A549 (cell line): ENCODE measurements at regions not wholly inside any gene's neighbourhood (a gene's known extent, or its start where the extent isn't known, plus 50 kb on each side); places are given as distances from the start of the nearest gene placed in this dataset.

ENCODE experiments used
- CEBPB ChIP-seq, 2 experiments: fragments of >200 bp in 1 of 2; sonication (Bioruptor Twin) in 1 of 2; formaldehyde crosslinking in 1 of 2; IDR thresholded peaks; 2 replicates each; pipeline ENCODE4 v1.6.1; 2012 to 2016
- EP300 ChIP-seq, 2 experiments: fragments of >200 bp; sonication (Bioruptor Twin); formaldehyde crosslinking; IDR thresholded peaks; 2 replicates in 1 of 2; 3 replicates in 1 of 2; pipeline ENCODE4 v1.6.1; 2016 to 2017
- NFE2L2 ChIP-seq: fragments of 150-350 bp; conservative IDR thresholded peaks from 2 replicates; pipeline ENCODE4 v1.6.1; 2014; ENCODE audit warnings: low read length
- NPAS2 ChIP-seq: fragments of 250-450 bp; sonication (Bioruptor Pico); IDR thresholded peaks from 2 replicates; pipeline ENCODE4 v1.8.0; 2022; ENCODE audit warnings: mild to moderate bottlenecking, moderate library complexity, borderline replicate concordance
- POLR2A ChIP-seq: IDR thresholded peaks from 2 replicates; pipeline ENCODE4 v1.6.1; 2012; ENCODE audit warnings: mild to moderate bottlenecking, low read length
- POLR2AphosphoS2 ChIP-seq: conservative IDR thresholded peaks from 2 replicates; pipeline ENCODE4 v1.6.1; 2012; ENCODE audit warnings: low read length, improper control_type of control experiment, inconsistent platforms
- RAD21 ChIP-seq, 2 experiments: fragments of >200 bp in 1 of 2; sonication (Bioruptor Twin) in 1 of 2; formaldehyde crosslinking in 1 of 2; IDR thresholded peaks in 1 of 2; conservative IDR thresholded peaks in 1 of 2; 2 replicates in 1 of 2; 3 replicates in 1 of 2; pipeline ENCODE4 v1.6.1; 2012 to 2018; ENCODE audit warnings: inconsistent platforms in 1 of 2
- REST ChIP-seq: fragments of 200-600 bp; sonication (generic); IDR thresholded peaks from 2 replicates; pipeline ENCODE4 v1.6.1; 2016; ENCODE audit warnings: antibody characterized with exemption, mild to moderate bottlenecking, moderate library complexity
- RFX5 ChIP-seq: fragments of 450-650 bp; IDR thresholded peaks from 2 replicates; pipeline ENCODE4 v1.7.1; 2014; ENCODE audit warnings: antibody characterized with exemption, mild to moderate bottlenecking, moderate library complexity
- ZC3H11A ChIP-seq: fragments of 450-650 bp; IDR thresholded peaks from 2 replicates; pipeline ENCODE4 v1.6.1; 2014; ENCODE audit warnings: antibody characterized with exemption, mild to moderate bottlenecking
- TF ChIP-seq, protein P1 (sequence below): fragments of >200 bp; sonication (Bioruptor Twin); formaldehyde crosslinking; IDR thresholded peaks from 3 replicates; pipeline ENCODE4 v1.5.1; 2016
- TF ChIP-seq, protein P2 (sequence below): IDR thresholded peaks from 2 replicates; pipeline ENCODE4 v1.6.1; 2012
- TF ChIP-seq, protein P3 (sequence below): fragments of 450-650 bp; IDR thresholded peaks from 2 replicates; pipeline ENCODE4 v1.6.1; 2014; ENCODE audit warnings: antibody characterized with exemption

- TF ChIP-seq REST = no peak
- TF ChIP-seq RAD21 (conservative IDR thresholded peaks at IDR 0.05 in 1 of 2, IDR thresholded peaks at IDR 0.05 in 1 of 2) = no peak
- TF ChIP-seq RFX5 = no peak
- TF ChIP-seq, protein P1, sequence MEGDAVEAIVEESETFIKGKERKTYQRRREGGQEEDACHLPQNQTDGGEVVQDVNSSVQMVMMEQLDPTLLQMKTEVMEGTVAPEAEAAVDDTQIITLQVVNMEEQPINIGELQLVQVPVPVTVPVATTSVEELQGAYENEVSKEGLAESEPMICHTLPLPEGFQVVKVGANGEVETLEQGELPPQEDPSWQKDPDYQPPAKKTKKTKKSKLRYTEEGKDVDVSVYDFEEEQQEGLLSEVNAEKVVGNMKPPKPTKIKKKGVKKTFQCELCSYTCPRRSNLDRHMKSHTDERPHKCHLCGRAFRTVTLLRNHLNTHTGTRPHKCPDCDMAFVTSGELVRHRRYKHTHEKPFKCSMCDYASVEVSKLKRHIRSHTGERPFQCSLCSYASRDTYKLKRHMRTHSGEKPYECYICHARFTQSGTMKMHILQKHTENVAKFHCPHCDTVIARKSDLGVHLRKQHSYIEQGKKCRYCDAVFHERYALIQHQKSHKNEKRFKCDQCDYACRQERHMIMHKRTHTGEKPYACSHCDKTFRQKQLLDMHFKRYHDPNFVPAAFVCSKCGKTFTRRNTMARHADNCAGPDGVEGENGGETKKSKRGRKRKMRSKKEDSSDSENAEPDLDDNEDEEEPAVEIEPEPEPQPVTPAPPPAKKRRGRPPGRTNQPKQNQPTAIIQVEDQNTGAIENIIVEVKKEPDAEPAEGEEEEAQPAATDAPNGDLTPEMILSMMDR = no peak
- TF ChIP-seq CEBPB (IDR thresholded peaks at IDR 0.05) = no peak
- TF ChIP-seq EP300 (IDR thresholded peaks at IDR 0.05) = no peak
- no peak for TF ChIP-seq POLR2A
- TF ChIP-seq NPAS2 (CRISPR knock-in tag) = no peak
- no peak for TF ChIP-seq ZC3H11A
- TF ChIP-seq, protein P2, sequence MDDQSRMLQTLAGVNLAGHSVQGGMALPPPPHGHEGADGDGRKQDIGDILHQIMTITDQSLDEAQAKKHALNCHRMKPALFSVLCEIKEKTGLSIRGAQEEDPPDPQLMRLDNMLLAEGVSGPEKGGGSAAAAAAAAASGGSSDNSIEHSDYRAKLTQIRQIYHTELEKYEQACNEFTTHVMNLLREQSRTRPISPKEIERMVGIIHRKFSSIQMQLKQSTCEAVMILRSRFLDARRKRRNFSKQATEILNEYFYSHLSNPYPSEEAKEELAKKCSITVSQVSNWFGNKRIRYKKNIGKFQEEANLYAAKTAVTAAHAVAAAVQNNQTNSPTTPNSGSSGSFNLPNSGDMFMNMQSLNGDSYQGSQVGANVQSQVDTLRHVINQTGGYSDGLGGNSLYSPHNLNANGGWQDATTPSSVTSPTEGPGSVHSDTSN = no peak
- TF ChIP-seq, protein P3, sequence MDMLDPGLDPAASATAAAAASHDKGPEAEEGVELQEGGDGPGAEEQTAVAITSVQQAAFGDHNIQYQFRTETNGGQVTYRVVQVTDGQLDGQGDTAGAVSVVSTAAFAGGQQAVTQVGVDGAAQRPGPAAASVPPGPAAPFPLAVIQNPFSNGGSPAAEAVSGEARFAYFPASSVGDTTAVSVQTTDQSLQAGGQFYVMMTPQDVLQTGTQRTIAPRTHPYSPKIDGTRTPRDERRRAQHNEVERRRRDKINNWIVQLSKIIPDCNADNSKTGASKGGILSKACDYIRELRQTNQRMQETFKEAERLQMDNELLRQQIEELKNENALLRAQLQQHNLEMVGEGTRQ = no peak
- TF ChIP-seq NFE2L2 = no peak
- no peak for TF ChIP-seq POLR2AphosphoS2
Observed at GRCh38 chr1:221241157-221241556, 361.9 kb downstream of the HLX start.
